Pancreas (tissue), 10 donors: ENCODE measurements at regions not wholly inside any gene's neighbourhood (a gene's known extent, or its start where the extent isn't known, plus 50 kb on each side); places are given as distances from the start of the nearest gene placed in this dataset.
A peak's percentile ranks its signal among the peaks of the same experiment; 100 is the strongest.

Experiments
- ATAC-seq, 4 donors: fragments of 200-7000 bp; cut with Tn5 transposase; one replicate each; pipeline versions ENCODE4 v1.8.0 to v1.9.1; 2020; ENCODE audit warnings: mild to moderate bottlenecking in 4 of 4, moderate library complexity in 4 of 4
- DNase-seq, 6 donors: peaks; one replicate each; pipeline ENCODE4 v3.0.0-alpha.2; 2020
- FAIRE-seq: peaks from 2 replicates; lab custom pipeline; 2012; peaks lifted over from hg19 to GRCh38; lab: Jason Lieb, UNC
- H3K27ac ChIP-seq, 4 donors: fragments of 200-600 bp; sonication (generic); 1 replicate in 3 of 4; 2 replicates in 1 of 4; pipeline versions ENCODE4 v1.5.0 to v1.8.0; 2020
- H3K27me3 ChIP-seq, 4 donors: fragments of 200-600 bp; one replicate each; pipeline ENCODE4 v1.8.0; 2021
- H3K36me3 ChIP-seq, 3 donors: fragments of 200-600 bp; sonication (generic) in 1 of 3; one replicate each; pipeline versions ENCODE4 v1.5.0 to v1.8.0; 2020 to 2021
- H3K4me1 ChIP-seq, 3 donors: fragments of 200-600 bp; one replicate each; pipeline ENCODE4 v1.8.0; 2021
- H3K4me3 ChIP-seq, 4 donors: fragments of 200-600 bp; sonication (generic) in 2 of 4; one replicate each; pipeline versions ENCODE4 v1.5.0 to v1.8.0; 2020 to 2021
- H3K9me3 ChIP-seq, 4 donors: fragments of 200-600 bp; one replicate each; pipeline ENCODE4 v1.8.0; 2021
- CTCF ChIP-seq, 4 donors: fragments of 200-600 bp; sonication (generic) in 3 of 4; IDR thresholded peaks; one replicate each; pipeline versions ENCODE4 v1.5.0 to v1.8.0; 2021; ENCODE audit warnings: antibody characterized with exemption in 4 of 4
- WGBS, 2 donors: extraction: QIAGEN DNeasy Blood & Tissue Kit; methylation state at CpG; one replicate each; pipeline ENCODE4 v1.1.7; 2013; 5-methylcytosine and 5-hydroxymethylcytosine counted together
- intact Hi-C, 3 donors: fragments of 100-400 bp; cut with DNase I; formaldehyde crosslinking; loops; one replicate each; pipeline versions ENCODE4 v1.11.1 to v1.14.2; 2022
- donor health status: healthy with polysubstance abuse.
- donor health status: DM: no; HTN: no; CAD: no; lungs with moderate emphysema.
- donor health status: DM: no; HTN: no; CAD: no.
- donor health status: control.
- donor health status: control.
- donor health status: Bipolar disorder and iron deficiency.
- donor health status: DM: yes; HTN: yes; CAD: no.
- donor health status: DM: no; HTN: no; CAD: no.
- donor health status: DM: no; HTN: no; CAD: no.
- donor health status: DM: yes; HTN: yes; CAD: no.

GRCh38 chr12:124507188-124508109 lies 60.0 kb downstream of the NCOR2 start:
- no peak for FAIRE-seq
- TF ChIP-seq CTCF (IDR thresholded peaks at IDR 0.05), result no peak
- no peak for ATAC-seq
- Histone ChIP-seq H3K27ac (peak overlapping the region; percentile 61 to 82 (median 76)), H3K4me1 (peaks cover 37 to 55% (median 43%) of the 10 kb centered on the region in 3 donors), H3K4me3 (no peak overlapping the region), H3K27me3 (no peaks in the 10 kb centered on the region), H3K9me3 (no peaks in the 10 kb centered on the region), H3K36me3 (no peaks in the 10 kb centered on the region)
- intact Hi-C loops, result no loop called here
- peak in 1 of 6 donors; percentile 78 for DNase-seq
- WGBS, 2 donors, result 63 to 66% methylated on average over 26 of the region's 26 CpGs

- no peak for ATAC-seq
- H3K27me3 ChIP-seq, result no peaks in the 10 kb centered on the region
- 53 to 59% methylated on average over 8 of the region's 8 CpGs for WGBS, 2 donors
- no peak for FAIRE-seq
- no peak overlapping the region for H3K4me3 ChIP-seq
- H3K27ac ChIP-seq, result peak overlapping the region; percentile 61 to 82 (median 76)
- H3K9me3 ChIP-seq, result no peaks in the 10 kb centered on the region
- DNase-seq, result peak in 1 of 6 donors; percentile 36
- peaks cover 37 to 50% (median 43%) of the 10 kb centered on the region in 3 donors for H3K4me1 ChIP-seq
- no peaks in the 10 kb centered on the region for H3K36me3 ChIP-seq
- no peak for TF ChIP-seq CTCF (IDR thresholded peaks at IDR 0.05)
- intact Hi-C loops, result no loop called here
These were observed 60.6 kb downstream of the NCOR2 start for GRCh38 chr12:124506832-124507153.

GRCh38 chr12:124506145-124506831 lies 61.1 kb downstream of the NCOR2 start:
- no peak for FAIRE-seq
- intact Hi-C loops, result no loop called here
- Histone ChIP-seq H3K27me3 (no peaks in the 10 kb centered on the region), H3K36me3 (no peaks in the 10 kb centered on the region), H3K27ac (peak overlapping the region; percentile 61 to 82 (median 76)), H3K9me3 (no peaks in the 10 kb centered on the region), H3K4me3 (no peak overlapping the region), H3K4me1 (peaks cover 37 to 49% (median 39%) of the 10 kb centered on the region in 3 donors)
- peak; percentile 59 to 87 (median 76) for DNase-seq
- no peak for TF ChIP-seq CTCF (IDR thresholded peaks at IDR 0.05)
- peak; percentile 4 to 68 (median 51) for ATAC-seq
- 56 to 59% methylated on average over 30 of the region's 30 CpGs for WGBS, 2 donors

GRCh38 chr12:124505001-124505818 lies 62.2 kb downstream of the NCOR2 start:
- ATAC-seq (no peak), FAIRE-seq (no peak), DNase-seq (no peak)
- Histone ChIP-seq H3K27ac (peak overlapping the region; percentile 61 to 82 (median 76)), H3K9me3 (no peaks in the 10 kb centered on the region), H3K27me3 (no peaks in the 10 kb centered on the region), H3K4me3 (no peak overlapping the region), H3K4me1 (peaks cover 27 to 41% (median 30%) of the 10 kb centered on the region in 3 donors), H3K36me3 (no peaks in the 10 kb centered on the region)
- TF ChIP-seq CTCF (IDR thresholded peaks at IDR 0.05), result no peak
- intact Hi-C loops, result no loop called here
- WGBS, 2 donors, result 77 to 78% methylated on average over 22 of the region's 22 CpGs
